OCI-LY1 (cell line): ENCODE measurements at regions not wholly inside any gene's neighbourhood (a gene's known extent, or its start where the extent isn't known, plus 50 kb on each side); places are given as distances from the start of the nearest gene placed in this dataset.

ENCODE experiments used
- H2AFZ ChIP-seq: fragments of 200-600 bp; sonication (generic), shearing (Covaris generic); 2 replicates; pipeline ENCODE4 v1.6.0; 2014; ENCODE audit warnings: antibody characterized with exemption, mild to moderate bottlenecking, low read length
- H3F3A ChIP-seq: fragments of 200-600 bp; sonication (generic), shearing (Covaris generic); 2 replicates; pipeline ENCODE4 v1.6.0; 2014; ENCODE audit warnings: mild to moderate bottlenecking, antibody characterized with exemption, low read length, moderate library complexity; ENCODE audit not compliant: insufficient read depth
- H3K27ac ChIP-seq: fragments of 200-600 bp; sonication (generic); 2 replicates; pipeline ENCODE4 v1.5.1; 2014; ENCODE audit warnings: low read length, mixed run types, mild to moderate bottlenecking, low read depth; ENCODE audit not compliant: poor library complexity, severe bottlenecking
- H3K27me3 ChIP-seq: fragments of 200-600 bp; sonication (generic); 2 replicates; pipeline ENCODE4 v1.6.0; 2014; ENCODE audit warnings: antibody characterized with exemption, mild to moderate bottlenecking, low read length, moderate library complexity; ENCODE audit not compliant: insufficient read depth
- H3K36me3 ChIP-seq: fragments of 200-600 bp; sonication (generic); 2 replicates; pipeline ENCODE4 v1.6.1; 2014; ENCODE audit warnings: mild to moderate bottlenecking, antibody characterized with exemption, low read length, moderate library complexity, mixed read lengths; ENCODE audit not compliant: insufficient read depth
- H3K4me1 ChIP-seq: fragments of 200-600 bp; sonication (generic); 2 replicates; pipeline ENCODE4 v1.5.1; 2014; ENCODE audit warnings: mild to moderate bottlenecking, low read length, moderate library complexity; ENCODE audit not compliant: insufficient read depth, severe bottlenecking
- H3K4me2 ChIP-seq: fragments of 200-600 bp; sonication (generic), shearing (Covaris generic); 2 replicates; pipeline ENCODE4 v1.6.1; 2014; ENCODE audit warnings: low read length
- H3K4me3 ChIP-seq: fragments of 200-600 bp; sonication (generic); 2 replicates; pipeline ENCODE4 v1.5.1; 2014; ENCODE audit warnings: low read length, low read depth, mild to moderate bottlenecking, mixed read lengths; ENCODE audit not compliant: poor library complexity, severe bottlenecking
- H3K79me2 ChIP-seq: fragments of 200-600 bp; shearing (Covaris generic); 2 replicates; pipeline ENCODE4 v1.6.1; 2016; ENCODE audit warnings: mixed run types, low read length, mixed read lengths; ENCODE audit not compliant: insufficient read depth
- H3K9ac ChIP-seq: fragments of 200-600 bp; sonication (generic), shearing (Covaris generic); 2 replicates; pipeline ENCODE4 v1.6.1; 2014; ENCODE audit warnings: mild to moderate bottlenecking, low read length, mixed read lengths
- H3K9me2 ChIP-seq: fragments of 200-600 bp; sonication (generic), shearing (Covaris generic); 2 replicates; pipeline ENCODE4 v1.6.1; 2014; ENCODE audit warnings: low read depth, mild to moderate bottlenecking, low read length, mixed read lengths
- H3K9me3 ChIP-seq: fragments of 200-600 bp; shearing (Covaris generic); 2 replicates; pipeline ENCODE4 v1.6.1; 2014; ENCODE audit warnings: low read length, mixed read lengths
- H4K20me1 ChIP-seq: fragments of 200-600 bp; sonication (generic), shearing (Covaris generic); 2 replicates; pipeline ENCODE4 v1.6.0; 2016; ENCODE audit warnings: mild to moderate bottlenecking, low read length; ENCODE audit not compliant: insufficient read depth
- CTCF ChIP-seq: fragments of 200-600 bp; sonication (generic), shearing (Covaris generic); IDR thresholded peaks from 2 replicates; pipeline ENCODE4 v1.5.1; 2017; ENCODE audit warnings: mild to moderate bottlenecking, antibody characterized with exemption, low read length, moderate library complexity, mixed read lengths
- EZH2 ChIP-seq: fragments of 200-600 bp; sonication (generic), shearing (Covaris generic); IDR thresholded peaks from 2 replicates; pipeline ENCODE4 v1.8.0; 2017; ENCODE audit warnings: borderline replicate concordance, mixed run types, mild to moderate bottlenecking, antibody characterized with exemption, low read length, moderate library complexity, mixed read lengths

- no peaks in the 10 kb centered on the region for H3K27me3 ChIP-seq
- no peak overlapping the region for H3K27ac ChIP-seq
- no peak overlapping the region for H3K4me2 ChIP-seq
- no peaks in the 10 kb centered on the region for H3K36me3 ChIP-seq
- no peak overlapping the region for H2AFZ ChIP-seq
- H3K9me2 ChIP-seq, result no peaks in the 10 kb centered on the region
- TF ChIP-seq CTCF (no peak), EZH2 (no peak)
- H3K79me2 ChIP-seq, result no peaks in the 10 kb centered on the region
- no peaks in the 10 kb centered on the region for H3K9me3 ChIP-seq
- H3K9ac ChIP-seq, result no peak overlapping the region
- H3K4me3 ChIP-seq, result no peak overlapping the region
- H3F3A ChIP-seq, result no peaks in the 10 kb centered on the region
- H4K20me1 ChIP-seq, result no peaks in the 10 kb centered on the region
- no peaks in the 10 kb centered on the region for H3K4me1 ChIP-seq
Observed at GRCh38 chr5:30725073-30725472, 468.4 kb upstream of the CDH6 start.

DNA sequence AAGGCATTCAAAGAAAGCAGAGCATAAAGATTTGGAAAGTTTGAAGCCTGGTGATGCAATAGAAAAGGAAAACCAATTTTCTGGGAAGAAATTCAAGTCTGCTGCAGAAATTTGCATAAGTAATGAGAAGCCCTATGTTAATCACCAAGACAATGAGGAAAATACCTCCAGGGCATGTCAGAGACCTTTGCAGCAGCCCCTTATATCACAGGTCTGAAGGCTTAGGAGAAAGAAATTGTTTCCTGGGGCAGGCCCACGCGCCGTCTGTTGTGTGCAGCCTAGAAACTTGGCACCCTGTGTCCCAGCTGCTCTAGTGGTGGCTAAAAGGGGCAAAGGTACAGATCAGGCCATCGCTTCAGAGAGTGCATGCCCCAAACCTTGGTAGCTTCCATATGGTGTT lies 495.3 kb upstream of the CDH6 start:
- Histone ChIP-seq H3K9me2 (no peaks in the 10 kb centered on the region), H3K4me2 (no peak overlapping the region), H3K9me3 (no peaks in the 10 kb centered on the region), H3K36me3 (no peaks in the 10 kb centered on the region), H3K27ac (no peak overlapping the region), H4K20me1 (no peaks in the 10 kb centered on the region), H3K4me1 (no peaks in the 10 kb centered on the region), H3K79me2 (no peaks in the 10 kb centered on the region), H3K9ac (no peak overlapping the region), H3F3A (no peaks in the 10 kb centered on the region), H3K27me3 (no peaks in the 10 kb centered on the region), H2AFZ (no peak overlapping the region), H3K4me3 (no peak overlapping the region)
- TF ChIP-seq EZH2 (no peak), CTCF (no peak)

GRCh38 chr5:30693326-30693725 lies 500.2 kb upstream of the CDH6 start:
- no peak overlapping the region for H2AFZ ChIP-seq
- H3K4me2 ChIP-seq, result no peak overlapping the region
- no peaks in the 10 kb centered on the region for H3K9me3 ChIP-seq
- no peaks in the 10 kb centered on the region for H3F3A ChIP-seq
- H3K4me1 ChIP-seq, result no peaks in the 10 kb centered on the region
- H3K4me3 ChIP-seq, result no peak overlapping the region
- no peaks in the 10 kb centered on the region for H4K20me1 ChIP-seq
- H3K9ac ChIP-seq, result no peak overlapping the region
- no peak for TF ChIP-seq EZH2
- TF ChIP-seq CTCF, result no peak
- H3K27me3 ChIP-seq, result no peaks in the 10 kb centered on the region
- H3K27ac ChIP-seq, result no peak overlapping the region
- no peaks in the 10 kb centered on the region for H3K79me2 ChIP-seq
- no peaks in the 10 kb centered on the region for H3K9me2 ChIP-seq
- H3K36me3 ChIP-seq, result no peaks in the 10 kb centered on the region
